Sigmoid colon (tissue), 3 donors: ENCODE measurements at regions not wholly inside any gene's neighbourhood (a gene's known extent, or its start where the extent isn't known, plus 50 kb on each side); places are given as distances from the start of the nearest gene placed in this dataset.

Experiments used
- CTCF ChIP-seq, 4 experiments: fragments of 450-650 bp in 3 of 4; fragments of 200-600 bp in 1 of 4; IDR thresholded peaks; one replicate each; pipeline ENCODE4 v1.5.1; 2016 to 2019; ENCODE audit warnings: antibody characterized with exemption in 4 of 4, mild to moderate bottlenecking in 3 of 4, moderate library complexity in 2 of 4
- POLR2A ChIP-seq, 2 donors: fragments of 450-650 bp; IDR thresholded peaks; one replicate each; pipeline ENCODE4 v1.6.1; 2016; ENCODE audit warnings: antibody characterized with exemption in 2 of 2, mild to moderate bottlenecking in 2 of 2, moderate library complexity in 2 of 2

- TF ChIP-seq POLR2A (IDR thresholded peaks at IDR 0.05) (no peak), CTCF (IDR thresholded peaks at IDR 0.05) (no peak)
Measured at GRCh38 chr9:38259056-38259455, 133.4 kb upstream of the ALDH1B1 start.
